ENCODE measurements at regions not wholly inside any gene's neighbourhood (a gene's known extent, or its start where the extent isn't known, plus 50 kb on each side); places are given as distances from the start of the nearest gene placed in this dataset.

- DNase-seq (peak; percentile 51 to 55), FAIRE-seq (no peak)
- no peaks in the 10 kb centered on the region for H3K36me3 ChIP-seq (ENCODE audit: control insufficient read depth in 3 of 3, insufficient read depth in 2 of 3, low read depth in 1 of 3, low read length in 3 of 3)
- peaks cover 0 to 3% (median 0%) of the 10 kb centered on the region in 3 donors for H3K4me1 ChIP-seq (ENCODE audit: control insufficient read depth in 3 of 3, insufficient read depth in 2 of 3, low read depth in 1 of 3, low read length in 2 of 3)
- H3K4me3 ChIP-seq (ENCODE audit: low read depth in 1 of 3, low read length in 3 of 3): no peak overlapping the region
- H3K9me3 ChIP-seq (ENCODE audit: control insufficient read depth in 2 of 2, insufficient read depth in 1 of 2, low read depth in 1 of 2, low read length in 1 of 2): peaks cover 0 to 18% of the 10 kb centered on the region in 2 donors
- H3K27ac ChIP-seq (ENCODE audit: low read depth in 1 of 3, low read length in 2 of 3): peak overlapping the region in 1 of 3 donors; percentile 27
- 7 to 40% (median 23%) methylated on average over 2 of the region's 2 CpGs for WGBS, 3 donors
- no peaks in the 10 kb centered on the region for H3K27me3 ChIP-seq (ENCODE audit: control insufficient read depth in 3 of 3, insufficient read depth in 3 of 3, low read length in 3 of 3)
These were observed 408.8 kb downstream of the INSC start for GRCh38 chr11:15523543-15523942.

GRCh38 chr11:15525582-15525981, 410.9 kb downstream of the INSC start:
- Histone ChIP-seq H3K27ac (ENCODE audit: low read depth in 1 of 3, low read length in 2 of 3) (no peak overlapping the region), H3K4me1 (ENCODE audit: control insufficient read depth in 3 of 3, insufficient read depth in 2 of 3, low read depth in 1 of 3, low read length in 2 of 3) (peaks cover 0 to 3% (median 0%) of the 10 kb centered on the region in 3 donors), H3K4me3 (ENCODE audit: low read depth in 1 of 3, low read length in 3 of 3) (no peak overlapping the region), H3K36me3 (ENCODE audit: control insufficient read depth in 3 of 3, insufficient read depth in 2 of 3, low read depth in 1 of 3, low read length in 3 of 3) (no peaks in the 10 kb centered on the region), H3K27me3 (ENCODE audit: control insufficient read depth in 3 of 3, insufficient read depth in 3 of 3, low read length in 3 of 3) (no peaks in the 10 kb centered on the region), H3K9me3 (ENCODE audit: control insufficient read depth in 2 of 2, insufficient read depth in 1 of 2, low read depth in 1 of 2, low read length in 1 of 2) (peaks cover 0 to 18% of the 10 kb centered on the region in 2 donors)
- 7 to 73% (median 46%) methylated on average over 1 of the region's 1 CpG for WGBS, 3 donors
- DNase-seq (peak in 1 of 2 donors; percentile 25), FAIRE-seq (no peak)

GRCh38 chr11:15526032-15526431, 411.3 kb downstream of the INSC start:
- peaks cover 0 to 18% of the 10 kb centered on the region in 2 donors for H3K9me3 ChIP-seq (ENCODE audit: control insufficient read depth in 2 of 2, insufficient read depth in 1 of 2, low read depth in 1 of 2, low read length in 1 of 2)

GRCh38 chr11:15526859-15527450, 412.2 kb downstream of the INSC start:
- no peak overlapping the region for H3K4me3 ChIP-seq (ENCODE audit: low read depth in 1 of 3, low read length in 3 of 3)
- WGBS, 3 donors: 55 to 77% (median 75%) methylated on average over 2 of the region's 2 CpGs
- DNase-seq: no peak
- no peak for FAIRE-seq
- H3K9me3 ChIP-seq (ENCODE audit: control insufficient read depth in 2 of 2, insufficient read depth in 1 of 2, low read depth in 1 of 2, low read length in 1 of 2): peaks cover 0 to 18% of the 10 kb centered on the region in 2 donors
- H3K4me1 ChIP-seq (ENCODE audit: control insufficient read depth in 3 of 3, insufficient read depth in 2 of 3, low read depth in 1 of 3, low read length in 2 of 3): peaks cover 0 to 3% (median 0%) of the 10 kb centered on the region in 3 donors
- no peaks in the 10 kb centered on the region for H3K27me3 ChIP-seq (ENCODE audit: control insufficient read depth in 3 of 3, insufficient read depth in 3 of 3, low read length in 3 of 3)
- no peaks in the 10 kb centered on the region for H3K36me3 ChIP-seq (ENCODE audit: control insufficient read depth in 3 of 3, insufficient read depth in 2 of 3, low read depth in 1 of 3, low read length in 3 of 3)
- H3K27ac ChIP-seq (ENCODE audit: low read depth in 1 of 3, low read length in 2 of 3): no peak overlapping the region

More at GRCh38 chr11:15526032-15526431, 411.3 kb downstream of the INSC start:
- Histone ChIP-seq H3K4me3 (ENCODE audit: low read depth in 1 of 3, low read length in 3 of 3) (no peak overlapping the region), H3K36me3 (ENCODE audit: control insufficient read depth in 3 of 3, insufficient read depth in 2 of 3, low read depth in 1 of 3, low read length in 3 of 3) (no peaks in the 10 kb centered on the region), H3K4me1 (ENCODE audit: control insufficient read depth in 3 of 3, insufficient read depth in 2 of 3, low read depth in 1 of 3, low read length in 2 of 3) (peaks cover 0 to 3% (median 0%) of the 10 kb centered on the region in 3 donors), H3K27me3 (ENCODE audit: control insufficient read depth in 3 of 3, insufficient read depth in 3 of 3, low read length in 3 of 3) (no peaks in the 10 kb centered on the region), H3K27ac (ENCODE audit: low read depth in 1 of 3, low read length in 2 of 3) (no peak overlapping the region)
- FAIRE-seq (no peak), DNase-seq (no peak)
- 75 to 76% (median 76%) methylated on average over 2 of the region's 2 CpGs for WGBS, 3 donors

GRCh38 chr11:15532432-15532831, 417.7 kb downstream of the INSC start:
- DNase-seq (no peak), FAIRE-seq (no peak)
- H3K9me3 ChIP-seq (ENCODE audit: control insufficient read depth in 2 of 2, insufficient read depth in 1 of 2, low read depth in 1 of 2, low read length in 1 of 2): peaks cover 0 to 5% of the 10 kb centered on the region in 2 donors
- no peaks in the 10 kb centered on the region for H3K36me3 ChIP-seq (ENCODE audit: control insufficient read depth in 3 of 3, insufficient read depth in 2 of 3, low read depth in 1 of 3, low read length in 3 of 3)
- H3K4me3 ChIP-seq (ENCODE audit: low read depth in 1 of 3, low read length in 3 of 3): no peak overlapping the region
- H3K27me3 ChIP-seq (ENCODE audit: control insufficient read depth in 3 of 3, insufficient read depth in 3 of 3, low read length in 3 of 3): peaks cover 0 to 2% (median 0%) of the 10 kb centered on the region in 3 donors
- 78 to 85% (median 82%) methylated on average over 4 of the region's 4 CpGs for WGBS, 3 donors
- no peak overlapping the region for H3K27ac ChIP-seq (ENCODE audit: low read depth in 1 of 3, low read length in 2 of 3)
- no peaks in the 10 kb centered on the region for H3K4me1 ChIP-seq (ENCODE audit: control insufficient read depth in 3 of 3, insufficient read depth in 2 of 3, low read depth in 1 of 3, low read length in 2 of 3)

- H3K9me3 ChIP-seq (ENCODE audit: control insufficient read depth in 2 of 2, insufficient read depth in 1 of 2, low read depth in 1 of 2, low read length in 1 of 2): no peaks in the 10 kb centered on the region
- no peaks in the 10 kb centered on the region for H3K4me1 ChIP-seq (ENCODE audit: control insufficient read depth in 3 of 3, insufficient read depth in 2 of 3, low read depth in 1 of 3, low read length in 2 of 3)
- no peak overlapping the region for H3K4me3 ChIP-seq (ENCODE audit: low read depth in 1 of 3, low read length in 3 of 3)
- DNase-seq (no peak), FAIRE-seq (no peak)
- peaks cover 0 to 2% (median 0%) of the 10 kb centered on the region in 3 donors for H3K27me3 ChIP-seq (ENCODE audit: control insufficient read depth in 3 of 3, insufficient read depth in 3 of 3, low read length in 3 of 3)
- H3K36me3 ChIP-seq (ENCODE audit: control insufficient read depth in 3 of 3, insufficient read depth in 2 of 3, low read depth in 1 of 3, low read length in 3 of 3): no peaks in the 10 kb centered on the region
- H3K27ac ChIP-seq (ENCODE audit: low read depth in 1 of 3, low read length in 2 of 3): no peak overlapping the region
- WGBS, 3 donors: 78 to 81% (median 80%) methylated on average over 2 of the region's 2 CpGs
These were observed 419.5 kb downstream of the INSC start for GRCh38 chr11:15534266-15534665.

GRCh38 chr11:15535414-15535813, 420.7 kb downstream of the INSC start:
- no peak for DNase-seq
- 85 to 88% (median 86%) methylated on average over 7 of the region's 7 CpGs for WGBS, 3 donors
- Histone ChIP-seq H3K4me3 (ENCODE audit: low read depth in 1 of 3, low read length in 3 of 3) (no peak overlapping the region), H3K27me3 (ENCODE audit: control insufficient read depth in 3 of 3, insufficient read depth in 3 of 3, low read length in 3 of 3) (peaks cover 0 to 2% (median 0%) of the 10 kb centered on the region in 3 donors), H3K9me3 (ENCODE audit: control insufficient read depth in 2 of 2, insufficient read depth in 1 of 2, low read depth in 1 of 2, low read length in 1 of 2) (no peaks in the 10 kb centered on the region), H3K36me3 (ENCODE audit: control insufficient read depth in 3 of 3, insufficient read depth in 2 of 3, low read depth in 1 of 3, low read length in 3 of 3) (no peaks in the 10 kb centered on the region), H3K4me1 (ENCODE audit: control insufficient read depth in 3 of 3, insufficient read depth in 2 of 3, low read depth in 1 of 3, low read length in 2 of 3) (no peaks in the 10 kb centered on the region), H3K27ac (ENCODE audit: low read depth in 1 of 3, low read length in 2 of 3) (no peak overlapping the region)
- FAIRE-seq: no peak

GRCh38 chr11:15536438-15536837, 421.7 kb downstream of the INSC start:
- Histone ChIP-seq H3K27me3 (ENCODE audit: control insufficient read depth in 3 of 3, insufficient read depth in 3 of 3, low read length in 3 of 3) (peaks cover 0 to 2% (median 0%) of the 10 kb centered on the region in 3 donors), H3K4me3 (ENCODE audit: low read depth in 1 of 3, low read length in 3 of 3) (no peak overlapping the region), H3K4me1 (ENCODE audit: control insufficient read depth in 3 of 3, insufficient read depth in 2 of 3, low read depth in 1 of 3, low read length in 2 of 3) (no peaks in the 10 kb centered on the region), H3K9me3 (ENCODE audit: control insufficient read depth in 2 of 2, insufficient read depth in 1 of 2, low read depth in 1 of 2, low read length in 1 of 2) (no peaks in the 10 kb centered on the region), H3K36me3 (ENCODE audit: control insufficient read depth in 3 of 3, insufficient read depth in 2 of 3, low read depth in 1 of 3, low read length in 3 of 3) (no peaks in the 10 kb centered on the region), H3K27ac (ENCODE audit: low read depth in 1 of 3, low read length in 2 of 3) (no peak overlapping the region)
- DNase-seq (no peak), FAIRE-seq (no peak)
- WGBS, 3 donors: 59 to 83% (median 64%) methylated on average over 2 of the region's 2 CpGs

GRCh38 chr11:15539645-15540044, 424.9 kb downstream of the INSC start:
- Histone ChIP-seq H3K4me1 (ENCODE audit: control insufficient read depth in 3 of 3, insufficient read depth in 2 of 3, low read depth in 1 of 3, low read length in 2 of 3) (no peaks in the 10 kb centered on the region), H3K27ac (ENCODE audit: low read depth in 1 of 3, low read length in 2 of 3) (no peak overlapping the region), H3K36me3 (ENCODE audit: control insufficient read depth in 3 of 3, insufficient read depth in 2 of 3, low read depth in 1 of 3, low read length in 3 of 3) (no peaks in the 10 kb centered on the region), H3K9me3 (ENCODE audit: control insufficient read depth in 2 of 2, insufficient read depth in 1 of 2, low read depth in 1 of 2, low read length in 1 of 2) (no peaks in the 10 kb centered on the region), H3K4me3 (ENCODE audit: low read depth in 1 of 3, low read length in 3 of 3) (no peak overlapping the region), H3K27me3 (ENCODE audit: control insufficient read depth in 3 of 3, insufficient read depth in 3 of 3, low read length in 3 of 3) (peaks cover 0 to 2% (median 0%) of the 10 kb centered on the region in 3 donors)
- FAIRE-seq (no peak), DNase-seq (no peak)
- WGBS, 3 donors: 60 to 72% (median 61%) methylated on average over 4 of the region's 4 CpGs

All from small intestine (tissue), 7 donors.